GDM1 (cell line): ENCODE measurements at regions not wholly inside any gene's neighbourhood (a gene's known extent, or its start where the extent isn't known, plus 50 kb on each side); places are given as distances from the start of the nearest gene placed in this dataset.
"Not testable (repeated sequence)": the region's sequence is repeated elsewhere in the genome, so short reads cannot be mapped to it uniquely, and the experiment has no call there.

Source experiments
- DNase-seq: peaks from one replicate; lab custom pipeline; 2025; lab: John Stamatoyannopoulos, UW

DNA sequence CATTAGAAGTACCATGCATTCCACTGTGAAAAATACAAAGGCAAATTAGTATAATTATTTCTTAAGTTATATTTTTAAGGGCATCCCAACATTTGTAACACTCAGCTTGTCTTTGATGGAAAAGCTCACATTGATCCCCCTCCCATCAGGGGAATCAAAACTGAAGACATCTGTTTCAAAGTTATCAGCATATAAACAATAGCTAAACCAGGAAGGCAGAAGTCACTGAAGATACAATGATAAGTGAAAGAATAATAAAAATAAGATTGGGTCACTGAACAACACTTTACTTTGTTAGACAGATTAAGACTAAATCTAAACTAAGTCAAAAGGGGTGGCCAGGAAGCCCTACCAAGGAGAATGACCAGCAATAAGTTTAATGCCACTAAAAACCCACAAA lies 801.9 kb upstream of the ACO1 start:
- DNase-seq: no peak

DNA sequence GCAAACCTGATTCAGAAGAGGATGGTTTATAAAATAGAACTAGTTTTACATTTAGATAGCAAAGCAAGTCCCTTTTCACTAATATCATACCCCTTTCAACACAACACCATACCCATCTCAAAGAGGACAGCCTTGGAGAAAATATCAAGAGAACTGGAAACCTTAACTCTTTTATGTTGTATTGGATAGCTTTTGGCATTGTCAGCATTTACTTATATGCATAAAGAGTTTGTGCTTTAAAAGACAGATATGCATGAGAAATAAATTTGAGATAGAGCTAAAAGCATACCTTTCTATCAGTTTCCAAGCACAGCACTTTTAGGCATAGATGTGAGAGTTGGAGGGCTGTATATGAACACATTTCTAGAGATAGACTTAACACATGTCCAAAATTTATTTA lies 799.3 kb upstream of the ACO1 start:
- no peak for DNase-seq

DNA sequence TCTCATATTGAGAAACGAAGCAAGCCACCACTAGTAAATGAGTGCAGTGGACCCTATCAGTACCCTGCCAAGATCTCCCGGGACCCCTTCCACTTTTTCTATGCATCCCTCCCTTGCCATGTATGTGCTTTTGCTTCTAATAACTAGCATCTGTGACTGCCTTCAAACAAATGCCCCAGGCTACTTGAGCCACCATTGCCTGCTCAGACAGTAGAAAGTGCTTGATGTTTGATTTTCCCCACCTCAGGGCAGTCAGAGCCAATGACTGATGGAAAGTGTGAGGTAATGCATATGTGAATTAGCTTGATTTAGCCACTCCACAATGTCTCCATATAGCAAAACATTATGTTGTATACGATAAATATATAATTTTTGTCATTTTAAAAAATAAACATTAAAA lies 797.3 kb upstream of the ACO1 start:
- no peak for DNase-seq

DNA sequence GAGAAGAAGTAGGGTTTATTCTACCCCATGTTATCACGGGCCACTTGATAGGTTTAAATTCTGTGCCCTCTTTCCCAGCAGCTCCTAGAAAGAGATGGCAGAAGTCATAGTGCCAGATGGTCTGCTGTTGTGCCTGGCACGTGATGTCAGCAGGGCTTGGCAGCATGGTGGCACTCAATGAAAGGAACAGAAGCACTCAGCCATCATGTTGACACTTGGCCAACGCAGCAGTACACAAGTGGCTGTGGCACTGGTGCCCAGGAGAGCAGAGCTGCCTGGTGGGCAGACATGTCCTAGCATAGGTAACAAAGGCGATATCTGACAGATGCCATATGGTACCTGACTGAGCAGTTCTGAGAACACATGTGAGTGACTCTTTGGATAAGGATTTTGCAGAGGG lies 796.4 kb upstream of the ACO1 start:
- no peak for DNase-seq

DNA sequence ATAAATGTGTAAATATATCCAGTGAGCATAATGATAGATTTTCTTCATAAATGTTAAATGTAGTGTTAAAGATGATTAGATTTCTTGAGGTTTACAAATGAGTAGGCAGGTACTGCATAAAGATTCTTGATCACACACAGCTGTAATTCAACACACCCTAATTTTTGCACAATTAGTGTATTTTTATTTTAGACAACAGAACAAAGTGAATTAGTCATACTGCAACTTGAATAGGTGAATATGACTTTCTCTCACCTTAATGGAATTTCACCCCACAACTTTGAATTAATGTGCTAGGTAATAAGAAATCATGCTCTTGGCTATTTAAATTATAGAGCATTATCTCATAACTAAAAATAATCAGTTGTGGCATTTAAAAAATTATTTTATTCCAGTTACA lies 795.7 kb upstream of the ACO1 start:
- DNase-seq: no peak

DNA sequence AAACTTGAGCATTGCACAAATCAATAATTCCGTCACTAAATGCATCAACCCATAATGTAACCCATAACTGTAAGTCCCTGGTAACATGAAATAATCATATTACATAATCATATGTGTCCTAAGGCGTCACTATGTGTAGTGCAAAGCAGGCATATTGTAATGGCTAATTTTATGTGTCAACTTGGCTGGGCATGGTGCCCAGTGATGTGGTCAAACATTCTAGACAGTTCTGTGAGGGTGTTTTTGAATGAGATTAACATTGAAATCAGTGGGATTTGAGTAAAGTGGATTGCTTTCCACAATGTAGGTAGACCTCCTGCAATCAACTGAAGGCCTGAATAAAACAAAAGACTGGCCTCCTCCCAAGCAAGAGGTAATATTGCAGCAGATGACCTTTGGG lies 794.4 kb upstream of the ACO1 start:
- no peak for DNase-seq

DNA sequence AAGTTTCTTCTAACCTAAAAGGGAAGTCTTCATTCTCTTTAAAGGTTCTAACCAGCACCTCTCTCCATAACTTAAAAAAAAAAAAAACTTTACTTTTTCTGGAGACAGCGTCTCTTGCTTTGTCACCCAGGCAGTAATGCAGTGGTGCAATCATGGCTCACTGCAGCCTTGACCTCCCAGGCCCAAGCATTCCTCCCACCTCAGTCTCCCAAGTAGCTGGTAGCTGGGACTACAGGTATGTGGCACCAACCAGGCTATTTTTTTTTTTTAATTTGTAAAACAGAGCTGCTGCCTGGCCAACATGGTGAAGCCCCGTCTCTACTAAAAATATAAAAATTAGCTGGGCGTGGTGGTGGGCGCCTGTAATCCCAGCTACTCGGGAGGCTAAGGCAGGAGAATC lies 787.4 kb upstream of the ACO1 start:
- DNase-seq: not testable (repeated sequence)

DNA sequence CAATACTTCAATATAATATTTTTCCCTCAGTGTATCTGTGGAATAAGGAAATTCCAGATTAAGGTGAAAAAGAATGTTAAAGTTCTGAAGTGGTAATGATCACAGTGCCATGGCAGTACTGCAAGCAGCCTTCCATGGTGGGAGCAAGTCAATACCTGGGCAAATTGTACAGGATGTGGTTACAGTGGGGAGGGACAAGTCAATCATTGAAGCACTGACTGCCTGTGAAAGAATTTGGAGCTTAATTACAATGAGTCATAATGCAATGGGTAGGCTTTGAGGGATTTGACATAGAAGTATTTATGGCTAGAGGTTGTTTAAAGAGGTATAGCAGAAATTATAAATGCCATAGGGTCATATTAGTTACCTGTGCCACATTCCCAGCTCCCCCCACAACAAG lies 786.5 kb upstream of the ACO1 start:
- DNase-seq: no peak

DNA sequence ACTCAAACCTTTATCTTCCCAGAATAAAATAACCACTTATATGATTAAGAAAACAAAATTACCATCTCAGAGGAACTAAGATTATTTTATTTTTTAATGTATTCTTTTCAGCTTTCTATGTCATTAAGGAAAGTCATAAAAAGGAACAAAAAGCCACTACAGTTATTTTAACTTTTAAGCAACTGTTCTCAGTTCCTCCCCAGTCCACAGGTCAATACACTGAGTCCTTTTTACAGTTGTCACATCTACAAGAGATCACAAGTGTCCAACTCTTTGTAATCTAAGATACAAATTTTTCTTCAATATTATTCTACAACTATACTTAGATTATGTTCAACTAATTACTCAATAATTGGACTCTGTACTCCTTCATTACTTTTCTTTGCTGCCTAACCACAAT lies 782.8 kb upstream of the ACO1 start:
- DNase-seq: no peak

DNA sequence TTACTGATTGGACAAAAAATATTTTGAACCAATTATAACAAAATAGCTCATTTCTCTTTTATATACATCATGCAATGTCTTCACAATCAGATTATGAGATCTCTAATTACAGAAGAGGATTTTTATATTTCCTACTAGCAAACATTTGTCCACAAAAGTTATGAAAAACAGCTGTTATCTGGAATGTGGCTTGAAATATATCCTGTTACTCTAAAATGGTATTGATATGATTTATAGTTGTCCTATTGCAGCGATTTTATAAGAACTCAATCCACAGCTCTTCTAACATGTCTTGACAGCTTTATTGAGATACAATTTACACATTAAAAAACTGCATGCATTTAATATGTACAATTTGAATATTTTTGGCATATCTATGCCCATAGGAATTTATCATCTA lies 779.9 kb upstream of the ACO1 start:
- DNase-seq: no peak

DNA sequence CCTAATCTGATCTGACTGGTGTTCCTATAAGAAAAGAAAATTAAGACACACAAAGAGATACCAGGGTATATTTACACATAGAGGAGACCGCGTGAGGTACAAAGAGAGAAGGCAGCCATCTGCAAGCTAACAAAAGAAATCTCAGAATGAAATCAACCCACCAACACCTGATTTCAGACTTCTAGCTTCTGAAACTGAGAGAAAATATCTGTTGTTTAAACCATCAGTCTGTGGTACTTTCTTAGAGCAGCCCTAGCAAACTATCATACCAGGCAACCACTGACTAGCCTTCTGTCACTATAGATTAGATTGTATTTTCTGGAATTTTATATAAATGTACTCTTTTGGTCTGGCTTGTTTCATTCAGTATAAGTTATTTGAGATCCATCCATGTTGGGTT lies 779.3 kb upstream of the ACO1 start:
- no peak for DNase-seq

DNA sequence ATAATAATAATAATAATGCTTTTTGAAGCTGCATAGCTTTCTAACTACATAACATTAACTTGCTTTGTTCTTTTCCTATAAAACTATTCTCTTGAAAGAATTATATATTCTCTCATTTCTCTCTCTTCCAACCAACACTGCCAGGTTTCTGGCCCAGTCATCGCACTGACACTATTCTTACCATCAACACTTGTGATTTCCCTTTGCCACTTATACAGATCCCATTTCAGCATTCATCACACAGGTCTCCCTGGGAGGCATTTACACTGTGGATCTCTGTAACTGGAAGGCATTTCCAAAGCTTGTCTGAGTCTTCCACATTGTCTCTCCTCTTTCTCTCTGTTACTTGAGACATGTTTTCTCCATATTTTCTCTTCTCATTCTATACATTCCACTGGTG lies 777.8 kb upstream of the ACO1 start:
- no peak for DNase-seq

DNA sequence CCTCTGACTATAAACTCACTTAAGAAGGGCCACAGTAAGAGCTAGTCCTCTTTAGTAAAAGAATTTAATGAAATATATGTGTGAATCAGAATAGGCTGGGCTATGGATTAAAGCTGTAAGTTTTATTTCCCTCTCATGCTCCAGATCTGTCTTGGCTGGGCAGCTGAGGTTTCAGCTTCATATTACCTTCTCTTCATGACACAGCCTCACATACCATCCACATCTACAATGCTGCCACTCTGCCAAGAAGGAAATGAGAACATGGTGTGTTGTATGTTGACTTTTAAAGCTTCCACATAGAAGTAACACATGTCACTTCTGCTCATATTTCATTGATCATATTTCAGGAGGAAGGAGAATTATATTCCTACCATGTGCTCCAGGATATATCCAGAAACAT lies 776.0 kb upstream of the ACO1 start:
- no peak for DNase-seq

DNA sequence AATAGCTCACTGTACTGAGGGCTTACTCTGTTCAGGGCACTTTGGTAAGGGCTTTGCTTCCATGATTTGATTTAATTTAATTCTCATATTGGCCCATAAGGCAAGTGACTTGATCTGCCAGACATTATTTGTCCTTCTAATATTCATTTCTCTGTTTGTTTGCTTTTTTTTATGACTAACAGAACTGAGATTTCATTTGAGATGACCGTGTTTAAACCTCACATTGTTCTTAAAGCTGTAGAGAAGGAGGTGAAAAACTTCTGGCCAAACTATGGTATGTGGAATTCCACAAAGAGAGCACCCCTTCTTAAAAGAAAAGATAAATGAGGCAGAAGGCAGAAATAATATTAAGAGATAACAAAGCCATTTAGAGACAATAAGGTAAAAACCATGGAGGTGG lies 775.6 kb upstream of the ACO1 start:
- DNase-seq: no peak

DNA sequence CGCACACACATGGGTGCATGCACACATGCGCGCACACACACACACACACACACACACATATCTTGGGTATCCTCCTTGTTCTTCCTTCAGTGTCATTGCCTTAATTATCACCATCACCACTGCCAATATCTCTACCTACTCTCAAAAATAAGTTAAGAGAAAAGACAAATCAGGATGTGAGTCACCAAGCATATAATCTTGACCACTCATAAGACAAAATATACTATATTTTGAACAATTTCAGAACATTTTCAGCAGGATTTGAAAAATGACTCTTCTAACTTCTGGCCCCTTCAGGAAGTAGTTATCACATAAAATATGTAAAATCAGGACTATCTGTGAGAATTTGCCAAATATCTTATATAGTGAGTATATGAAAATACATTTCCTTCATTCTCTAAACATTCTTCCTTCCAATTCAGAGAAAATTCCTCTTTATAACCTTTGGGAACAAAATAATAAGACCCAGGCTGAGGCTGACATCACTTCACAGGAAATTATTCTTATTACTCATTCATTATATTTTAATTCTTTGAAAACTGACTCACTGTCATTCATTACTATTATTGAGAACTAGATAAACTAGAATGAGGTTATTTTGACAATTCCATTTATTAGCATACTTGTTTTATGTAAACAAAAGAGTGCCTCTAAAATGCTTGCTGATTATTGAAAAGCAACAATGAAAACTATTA lies 772.0 kb upstream of the ACO1 start:
- no peak for DNase-seq

DNA sequence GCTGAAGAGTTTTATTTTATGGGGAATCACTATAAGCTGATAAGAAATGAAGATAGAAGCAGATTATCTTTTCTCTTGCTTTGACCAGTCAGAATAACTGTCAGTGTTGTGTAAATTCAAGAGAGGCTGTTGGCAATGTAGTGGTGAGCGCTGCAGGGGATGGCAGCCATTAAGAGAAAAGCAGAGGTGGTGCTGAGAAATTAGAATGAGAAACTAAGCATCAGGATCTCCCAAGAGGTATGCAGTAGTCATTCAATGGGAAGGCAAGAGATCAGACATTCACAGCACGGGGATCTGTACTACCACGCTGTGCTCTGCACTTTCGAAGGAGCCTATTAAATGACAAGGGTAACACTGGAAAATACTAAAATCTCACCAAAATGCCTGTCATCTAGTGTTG lies 768.5 kb upstream of the ACO1 start:
- DNase-seq: no peak

DNA sequence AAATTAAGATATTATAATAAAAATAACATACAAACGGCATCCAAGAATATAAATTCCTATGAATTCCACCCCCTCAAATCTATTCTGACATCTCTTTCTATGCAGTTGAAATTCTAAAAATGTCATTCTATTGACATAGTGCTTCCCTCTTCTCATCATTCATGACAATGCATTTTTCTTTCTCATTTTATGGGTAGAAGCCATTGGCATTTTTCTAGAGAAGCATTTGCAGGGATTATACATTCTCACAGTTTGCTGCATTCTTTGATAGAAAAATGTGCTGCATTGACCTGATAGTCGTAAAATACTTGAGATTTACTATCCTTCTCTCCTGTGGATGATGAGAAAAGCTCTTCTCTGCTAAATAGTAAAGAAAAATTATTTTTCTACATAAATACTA lies 760.9 kb upstream of the ACO1 start:
- DNase-seq: no peak

DNA sequence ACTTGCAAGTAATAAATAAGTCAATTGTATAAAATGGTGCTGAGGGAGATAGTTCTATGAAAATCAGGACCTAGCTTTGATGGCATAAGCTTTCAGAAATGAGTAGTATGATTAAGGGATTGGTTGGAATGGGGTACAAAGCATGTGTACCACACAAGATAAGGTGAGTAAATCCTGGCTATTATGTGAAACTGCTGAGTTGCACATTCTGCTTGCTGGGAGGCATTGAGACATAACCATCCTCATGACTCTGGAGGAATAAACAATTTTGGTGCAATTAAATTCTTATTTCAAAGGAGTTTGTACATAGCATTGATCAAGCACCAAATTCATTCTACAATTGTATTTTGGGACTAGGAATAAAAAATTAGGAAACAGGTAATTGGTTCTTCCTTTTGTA lies 755.2 kb upstream of the ACO1 start:
- no peak for DNase-seq

DNA sequence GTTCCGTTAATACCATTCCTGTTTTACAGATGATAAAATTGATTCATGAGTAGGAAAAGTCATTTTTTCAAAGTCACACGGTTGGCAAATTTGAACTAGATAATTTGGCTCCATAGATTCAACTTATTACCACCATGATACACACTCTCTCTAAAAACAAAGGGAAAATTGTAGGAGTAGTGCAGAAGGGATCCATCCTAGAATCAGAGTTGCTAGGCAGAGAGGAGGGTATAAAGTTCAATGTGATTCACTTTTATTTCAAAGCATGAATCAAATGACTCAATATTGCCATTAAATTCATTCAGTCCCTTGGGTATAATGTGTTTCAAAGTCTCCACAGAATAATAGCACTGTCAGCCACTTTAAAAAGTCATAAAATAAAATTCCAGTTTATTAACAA lies 747.2 kb upstream of the ACO1 start:
- DNase-seq: no peak

DNA sequence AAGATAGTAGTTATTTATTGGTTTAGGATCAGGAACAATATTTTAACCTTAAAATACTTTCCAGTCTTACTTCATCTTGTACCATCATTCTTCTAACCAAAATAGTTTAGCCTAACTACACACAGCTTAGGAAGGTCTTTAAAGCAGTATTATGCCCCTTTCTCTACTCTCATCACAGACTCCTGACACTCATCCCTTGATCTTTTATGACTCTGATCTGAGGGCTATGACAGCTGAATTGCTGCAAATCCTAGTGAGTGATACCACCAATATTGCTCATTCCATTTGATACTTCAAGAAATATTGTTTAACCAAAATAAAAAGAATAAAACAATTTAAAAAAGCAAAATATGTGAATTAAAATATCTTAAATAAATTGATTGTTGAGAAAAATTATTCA lies 746.6 kb upstream of the ACO1 start:
- DNase-seq: no peak

DNA sequence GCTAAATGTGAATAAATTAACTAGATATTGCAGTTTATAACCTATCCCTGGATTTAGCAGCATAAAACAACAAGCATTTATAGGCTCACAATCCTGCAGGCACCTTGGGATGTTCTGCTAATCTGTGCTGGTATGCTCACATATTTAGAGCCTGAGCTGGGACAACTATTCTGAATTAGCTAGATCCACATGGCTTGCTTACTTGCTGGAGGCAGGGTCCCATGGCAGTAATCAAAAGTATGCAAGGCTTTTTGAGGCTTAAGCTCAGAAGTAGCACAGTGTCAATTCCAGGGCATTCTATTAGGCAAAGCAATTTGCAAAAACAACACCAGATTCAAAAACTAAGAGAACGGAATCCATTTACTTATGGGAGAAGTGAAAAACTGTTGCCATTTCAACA lies 745.0 kb upstream of the ACO1 start:
- DNase-seq: no peak

DNA sequence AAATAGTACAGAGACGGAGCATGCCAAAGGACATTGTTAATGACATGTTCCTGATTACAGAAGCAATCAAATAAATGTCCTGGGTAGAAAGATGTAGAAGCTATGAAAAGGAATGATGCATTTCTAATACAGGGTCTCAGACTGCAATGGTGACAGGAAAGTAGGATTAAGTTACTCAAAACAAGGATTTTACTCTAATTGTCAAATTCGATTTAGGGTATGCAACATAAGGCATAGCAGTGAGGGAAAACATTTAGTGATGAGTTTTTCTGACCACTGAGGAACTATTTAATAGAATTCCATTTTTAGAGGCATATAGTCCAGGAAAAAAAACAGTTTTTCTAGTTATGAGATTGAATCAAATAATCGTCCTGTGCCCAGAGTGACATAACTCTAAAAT lies 715.1 kb upstream of the ACO1 start:
- no peak for DNase-seq

DNA sequence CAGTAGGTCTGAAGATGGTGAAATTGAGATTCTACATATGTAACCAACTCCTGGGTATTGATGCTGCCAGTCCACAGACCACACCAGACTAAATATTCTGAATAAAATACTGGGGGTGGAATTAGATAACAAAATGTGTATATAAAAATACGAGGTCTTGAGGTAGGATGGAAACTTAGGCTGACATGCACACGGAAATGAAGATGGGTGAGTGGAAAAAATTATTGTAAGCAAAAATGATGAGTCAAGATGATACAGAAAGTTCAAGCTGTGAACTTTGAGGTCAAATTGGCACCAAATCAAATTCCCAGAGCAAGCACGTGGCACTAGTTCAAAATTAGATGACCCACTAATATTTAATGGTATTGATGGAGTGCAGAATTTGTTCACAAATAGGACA lies 713.4 kb upstream of the ACO1 start:
- DNase-seq: no peak

DNA sequence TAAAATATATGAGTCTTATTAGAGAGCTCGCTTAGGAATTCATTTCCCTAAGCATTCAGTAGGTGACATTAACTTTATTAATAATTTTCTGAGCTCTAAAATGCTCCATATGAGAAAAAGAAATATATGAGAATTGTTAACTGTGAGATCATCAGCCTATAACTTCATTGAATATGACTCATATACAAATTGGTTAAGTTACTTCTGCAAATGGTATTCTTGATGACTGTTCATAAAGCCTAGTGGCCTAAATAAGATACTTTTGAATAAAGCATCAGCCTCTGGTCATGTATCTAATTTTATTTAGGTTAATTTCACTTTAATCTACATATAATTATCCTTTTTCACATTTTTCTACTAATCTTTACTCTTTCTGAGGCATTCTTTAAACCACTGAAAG lies 710.2 kb upstream of the ACO1 start:
- DNase-seq: no peak

DNA sequence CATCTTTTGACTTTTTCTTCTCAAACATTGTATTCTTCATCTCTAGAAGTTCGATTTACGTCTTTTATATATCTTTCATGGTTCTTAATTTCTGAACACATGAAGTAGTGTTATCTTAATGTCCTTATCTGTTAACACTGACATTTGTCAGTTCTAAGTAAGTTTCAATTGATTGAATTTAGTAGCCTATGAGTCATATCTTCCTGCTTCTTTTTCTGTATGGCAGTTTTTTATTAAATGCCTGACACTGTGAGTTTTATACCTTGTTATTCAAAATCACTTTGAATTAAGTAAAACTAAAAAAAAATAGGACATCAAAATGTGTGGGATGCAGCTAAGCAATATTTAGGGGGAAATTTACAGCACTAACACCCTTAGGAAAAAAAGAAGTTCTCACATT lies 707.0 kb upstream of the ACO1 start:
- no peak for DNase-seq
